NB4 (cell line): ENCODE measurements at regions not wholly inside any gene's neighbourhood (a gene's known extent, or its start where the extent isn't known, plus 50 kb on each side); places are given as distances from the start of the nearest gene placed in this dataset.

Source experiments
- CTCF ChIP-seq: IDR thresholded peaks from one replicate; pipeline ENCODE4 v1.5.1; 2012; ENCODE audit warnings: low read depth, low read length
- POLR2A ChIP-seq: IDR thresholded peaks from 2 replicates; pipeline ENCODE4 v1.6.1; 2011; ENCODE audit warnings: mild to moderate bottlenecking; ENCODE audit not compliant: insufficient read length; ENCODE audit errors: extremely low read depth

- TF ChIP-seq CTCF (no peak), POLR2A (no peak)
These were observed 211.0 kb downstream of the NFATC2 start for GRCh38 chr20:51331481-51331880.
